ENCODE measurements at regions not wholly inside any gene's neighbourhood (a gene's known extent, or its start where the extent isn't known, plus 50 kb on each side); places are given as distances from the start of the nearest gene placed in this dataset.

- H3K9ac ChIP-seq (ENCODE audit: low read length), result no peak overlapping the region
- TF ChIP-seq, protein P1, sequence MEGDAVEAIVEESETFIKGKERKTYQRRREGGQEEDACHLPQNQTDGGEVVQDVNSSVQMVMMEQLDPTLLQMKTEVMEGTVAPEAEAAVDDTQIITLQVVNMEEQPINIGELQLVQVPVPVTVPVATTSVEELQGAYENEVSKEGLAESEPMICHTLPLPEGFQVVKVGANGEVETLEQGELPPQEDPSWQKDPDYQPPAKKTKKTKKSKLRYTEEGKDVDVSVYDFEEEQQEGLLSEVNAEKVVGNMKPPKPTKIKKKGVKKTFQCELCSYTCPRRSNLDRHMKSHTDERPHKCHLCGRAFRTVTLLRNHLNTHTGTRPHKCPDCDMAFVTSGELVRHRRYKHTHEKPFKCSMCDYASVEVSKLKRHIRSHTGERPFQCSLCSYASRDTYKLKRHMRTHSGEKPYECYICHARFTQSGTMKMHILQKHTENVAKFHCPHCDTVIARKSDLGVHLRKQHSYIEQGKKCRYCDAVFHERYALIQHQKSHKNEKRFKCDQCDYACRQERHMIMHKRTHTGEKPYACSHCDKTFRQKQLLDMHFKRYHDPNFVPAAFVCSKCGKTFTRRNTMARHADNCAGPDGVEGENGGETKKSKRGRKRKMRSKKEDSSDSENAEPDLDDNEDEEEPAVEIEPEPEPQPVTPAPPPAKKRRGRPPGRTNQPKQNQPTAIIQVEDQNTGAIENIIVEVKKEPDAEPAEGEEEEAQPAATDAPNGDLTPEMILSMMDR (IDR thresholded peaks at IDR 0.05), result no peak
- H2AFZ ChIP-seq (ENCODE audit: insufficient read depth, low read depth, low read length, poor library complexity, severe bottlenecking), result no peak overlapping the region
- no peak overlapping the region for H3K4me3 Mint-ChIP-seq
- H3K4me1 Mint-ChIP-seq, result no peaks in the 10 kb centered on the region
- peaks cover 0 to 6% (median 0%) of the 10 kb centered on the region in 4 experiments for H3K27me3 ChIP-seq (replicated peaks in 1 of 4; ENCODE audit: control extremely low read depth in 1 of 4, control insufficient read depth in 3 of 4, insufficient read depth in 4 of 4, low read length in 3 of 4)
- no peaks in the 10 kb centered on the region for H3K9me3 ChIP-seq (ENCODE audit: control extremely low read depth in 1 of 3, control insufficient read depth in 2 of 3, insufficient read depth in 1 of 3, low read length in 2 of 3)
- H3K4me1 ChIP-seq (ENCODE audit: control insufficient read depth in 2 of 2, insufficient read depth in 2 of 2, low read length in 2 of 2), result no peaks in the 10 kb centered on the region
- no peak for ATAC-seq (ENCODE audit: low read depth)
- no peak overlapping the region for H3K4me3 ChIP-seq (ENCODE audit: control extremely low read depth in 1 of 5, extremely low read depth in 1 of 5, insufficient read depth in 1 of 5, low read depth in 2 of 5, low read length in 4 of 5)
- H3K9me3 Mint-ChIP-seq (ENCODE audit: insufficient read depth), result no peaks in the 10 kb centered on the region
- no peaks in the 10 kb centered on the region for H3K36me3 ChIP-seq (replicated peaks in 1 of 2; ENCODE audit: control extremely low read depth in 1 of 2, control insufficient read depth in 1 of 2, extremely low read depth in 1 of 2, insufficient read depth in 2 of 2, low read length in 1 of 2)
- H3K27ac Mint-ChIP-seq, result no peak overlapping the region
- CTCF ChIA-PET, result no interaction called here
- no peaks in the 10 kb centered on the region for H3K79me2 ChIP-seq (ENCODE audit: control insufficient read depth, insufficient read depth, low read length)
- intact Hi-C loops (cut with micrococcal nuclease), result no loop called here
- DNase-seq, result no peak
- POLR2A ChIA-PET, result no interaction called here
- no peak overlapping the region for H3K27ac ChIP-seq (ENCODE audit: low read length in 2 of 2)
- no peaks in the 10 kb centered on the region for H4K20me1 ChIP-seq (ENCODE audit: control insufficient read depth, insufficient read depth, low read length, poor library complexity, severe bottlenecking)
- no peak overlapping the region for H3K4me2 ChIP-seq (replicated peaks; ENCODE audit: low read depth, low read length, poor library complexity, severe bottlenecking)
- peaks cover 23% of the 10 kb centered on the region for H3K27me3 Mint-ChIP-seq
Observed at GRCh38 chr14:36441283-36441682, 78.7 kb downstream of the NKX2-1 start.

DNA sequence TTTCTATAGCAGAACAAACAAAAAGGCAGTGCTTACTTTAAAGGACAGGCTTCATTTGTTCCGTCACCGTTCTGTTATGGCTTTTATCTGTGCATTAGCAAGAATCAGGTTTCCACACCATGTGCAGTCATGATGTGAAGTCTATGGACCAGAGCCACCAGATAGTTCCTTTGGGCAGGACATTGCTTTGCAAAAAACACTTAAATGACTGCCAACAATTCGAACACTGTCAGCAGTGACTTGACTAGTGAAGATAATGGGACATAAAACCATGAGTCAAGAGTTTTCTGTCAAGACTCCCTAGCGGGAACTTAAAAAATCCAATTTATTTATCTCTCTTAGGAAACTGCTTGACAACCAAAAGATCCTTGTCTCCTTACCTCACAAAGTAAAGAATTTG lies 80.3 kb downstream of the NKX2-1 start:
- Histone ChIP-seq H3K9ac (ENCODE audit: low read length) (no peak overlapping the region), H3K79me2 (ENCODE audit: control insufficient read depth, insufficient read depth, low read length) (no peaks in the 10 kb centered on the region), H3K9me3 (ENCODE audit: control extremely low read depth in 1 of 3, control insufficient read depth in 2 of 3, insufficient read depth in 1 of 3, low read length in 2 of 3) (no peaks in the 10 kb centered on the region), H3K27ac (ENCODE audit: low read length in 2 of 2) (no peak overlapping the region), H3K4me3 (ENCODE audit: control extremely low read depth in 1 of 5, extremely low read depth in 1 of 5, insufficient read depth in 1 of 5, low read depth in 2 of 5, low read length in 4 of 5) (no peak overlapping the region), H4K20me1 (ENCODE audit: control insufficient read depth, insufficient read depth, low read length, poor library complexity, severe bottlenecking) (no peaks in the 10 kb centered on the region), H2AFZ (ENCODE audit: insufficient read depth, low read depth, low read length, poor library complexity, severe bottlenecking) (no peak overlapping the region), H3K36me3 (replicated peaks in 1 of 2; ENCODE audit: control extremely low read depth in 1 of 2, control insufficient read depth in 1 of 2, extremely low read depth in 1 of 2, insufficient read depth in 2 of 2, low read length in 1 of 2) (no peaks in the 10 kb centered on the region), H3K4me1 (ENCODE audit: control insufficient read depth in 2 of 2, insufficient read depth in 2 of 2, low read length in 2 of 2) (no peaks in the 10 kb centered on the region), H3K4me2 (replicated peaks; ENCODE audit: low read depth, low read length, poor library complexity, severe bottlenecking) (no peak overlapping the region), H3K27me3 (replicated peaks in 1 of 4; ENCODE audit: control extremely low read depth in 1 of 4, control insufficient read depth in 3 of 4, insufficient read depth in 4 of 4, low read length in 3 of 4) (peaks cover 0 to 6% (median 0%) of the 10 kb centered on the region in 4 experiments)
- POLR2A ChIA-PET, result no interaction called here
- Mint-ChIP-seq H3K27me3 (peaks cover 19% of the 10 kb centered on the region), H3K9me3 (ENCODE audit: insufficient read depth) (no peaks in the 10 kb centered on the region), H3K27ac (no peak overlapping the region), H3K4me3 (no peak overlapping the region), H3K4me1 (no peaks in the 10 kb centered on the region)
- intact Hi-C loops (cut with micrococcal nuclease), result no loop called here
- WGBS (ENCODE audit: insufficient coverage), result 88% methylated on average over 3 of the region's 4 CpGs
- DNase-seq (no peak), ATAC-seq (ENCODE audit: low read depth) (no peak)
- CTCF ChIA-PET, result no interaction called here
- no peak for TF ChIP-seq EZH2 (IDR thresholded peaks at IDR 0.05; ENCODE audit: borderline replicate concordance, insufficient read depth, low read depth, low read length, poor library complexity, severe bottlenecking)
- TF ChIP-seq, protein P1 (IDR thresholded peaks at IDR 0.05), result no peak
